ENCODE measurements at regions not wholly inside any gene's neighbourhood (a gene's known extent, or its start where the extent isn't known, plus 50 kb on each side); places are given as distances from the start of the nearest gene placed in this dataset.

- Histone ChIP-seq H3K27me3 (ENCODE audit: control insufficient read depth, insufficient read depth, low read length) (no peaks in the 10 kb centered on the region), H3K4me1 (ENCODE audit: control insufficient read depth, insufficient read depth, low read length) (no peaks in the 10 kb centered on the region), H3K9me3 (ENCODE audit: control insufficient read depth, low read length) (no peaks in the 10 kb centered on the region), H3K9ac (ENCODE audit: low read length) (no peak overlapping the region), H3K36me3 (ENCODE audit: control insufficient read depth, insufficient read depth, low read length) (no peaks in the 10 kb centered on the region), H3K4me3 (ENCODE audit: low read length) (no peak overlapping the region)
Measured at GRCh38 chr20:6178537-6178936, 55.7 kb upstream of the FERMT1 start.

DNA sequence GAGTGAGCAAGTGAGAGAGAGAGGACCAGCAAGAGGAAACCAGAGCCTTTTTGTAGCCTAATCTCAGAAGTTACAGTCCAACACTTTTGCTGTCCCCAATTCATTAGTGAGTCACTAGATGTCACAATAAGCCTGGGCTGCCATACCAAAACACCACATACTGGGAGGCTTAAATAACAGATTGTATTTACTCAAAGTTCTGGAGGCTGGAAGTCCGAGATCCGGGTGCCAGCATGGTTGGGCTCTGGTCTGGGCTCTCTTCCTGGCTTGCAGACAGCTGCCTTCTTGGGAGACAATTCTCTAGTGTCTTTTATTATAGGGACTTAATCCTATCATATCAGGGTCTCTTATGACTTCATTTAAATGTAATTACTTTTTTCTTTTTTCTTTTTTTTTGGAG, 50.7 kb upstream of the FERMT1 start:
- Histone ChIP-seq H3K27me3 (ENCODE audit: control insufficient read depth, insufficient read depth, low read length) (no peaks in the 10 kb centered on the region), H3K4me3 (ENCODE audit: low read length) (no peak overlapping the region), H3K36me3 (ENCODE audit: control insufficient read depth, insufficient read depth, low read length) (no peaks in the 10 kb centered on the region), H3K4me1 (ENCODE audit: control insufficient read depth, insufficient read depth, low read length) (no peaks in the 10 kb centered on the region), H3K9ac (ENCODE audit: low read length) (no peak overlapping the region), H3K9me3 (ENCODE audit: control insufficient read depth, low read length) (no peaks in the 10 kb centered on the region)

All from mucosa of stomach (tissue), 1 donor.